Epithelial cell of proximal tubule (primary cell): ENCODE measurements at regions not wholly inside any gene's neighbourhood (a gene's known extent, or its start where the extent isn't known, plus 50 kb on each side); places are given as distances from the start of the nearest gene placed in this dataset.
A peak's percentile ranks its signal among the peaks of the same experiment; 100 is the strongest.

Experiments
- DNase-seq: peaks from one replicate; pipeline ENCODE4 v3.0.0-alpha.2; 2011; ENCODE audit warnings: low read depth
- H3K4me3 ChIP-seq: 2 replicates; pipeline ENCODE4 v1.5.1; 2011; ENCODE audit warnings: low read depth, mild to moderate bottlenecking, low read length
- TF ChIP-seq, protein P1 (sequence below): conservative IDR thresholded peaks from 2 replicates; pipeline ENCODE4 v1.5.1; 2012; ENCODE audit warnings: low read depth, mild to moderate bottlenecking, low read length

- no peak overlapping the region for H3K4me3 ChIP-seq
- DNase-seq: no peak
- TF ChIP-seq, protein P1, sequence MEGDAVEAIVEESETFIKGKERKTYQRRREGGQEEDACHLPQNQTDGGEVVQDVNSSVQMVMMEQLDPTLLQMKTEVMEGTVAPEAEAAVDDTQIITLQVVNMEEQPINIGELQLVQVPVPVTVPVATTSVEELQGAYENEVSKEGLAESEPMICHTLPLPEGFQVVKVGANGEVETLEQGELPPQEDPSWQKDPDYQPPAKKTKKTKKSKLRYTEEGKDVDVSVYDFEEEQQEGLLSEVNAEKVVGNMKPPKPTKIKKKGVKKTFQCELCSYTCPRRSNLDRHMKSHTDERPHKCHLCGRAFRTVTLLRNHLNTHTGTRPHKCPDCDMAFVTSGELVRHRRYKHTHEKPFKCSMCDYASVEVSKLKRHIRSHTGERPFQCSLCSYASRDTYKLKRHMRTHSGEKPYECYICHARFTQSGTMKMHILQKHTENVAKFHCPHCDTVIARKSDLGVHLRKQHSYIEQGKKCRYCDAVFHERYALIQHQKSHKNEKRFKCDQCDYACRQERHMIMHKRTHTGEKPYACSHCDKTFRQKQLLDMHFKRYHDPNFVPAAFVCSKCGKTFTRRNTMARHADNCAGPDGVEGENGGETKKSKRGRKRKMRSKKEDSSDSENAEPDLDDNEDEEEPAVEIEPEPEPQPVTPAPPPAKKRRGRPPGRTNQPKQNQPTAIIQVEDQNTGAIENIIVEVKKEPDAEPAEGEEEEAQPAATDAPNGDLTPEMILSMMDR: no peak
Measured at GRCh38 chr5:81843845-81844244, 92.9 kb upstream of the SSBP2 start.

GRCh38 chr5:81842795-81843398 is 92.0 kb upstream of the SSBP2 start:
- TF ChIP-seq, protein P1: no peak
- no peak overlapping the region for H3K4me3 ChIP-seq
- no peak for DNase-seq

- TF ChIP-seq, protein P1: no peak
- no peak overlapping the region for H3K4me3 ChIP-seq
- no peak for DNase-seq
Measured at GRCh38 chr5:81839034-81839433, 88.1 kb upstream of the SSBP2 start.

- TF ChIP-seq, protein P1: peak; percentile 75
- no peak for DNase-seq
- no peak overlapping the region for H3K4me3 ChIP-seq
Measured at GRCh38 chr5:81838307-81838906, 87.5 kb upstream of the SSBP2 start.

DNA sequence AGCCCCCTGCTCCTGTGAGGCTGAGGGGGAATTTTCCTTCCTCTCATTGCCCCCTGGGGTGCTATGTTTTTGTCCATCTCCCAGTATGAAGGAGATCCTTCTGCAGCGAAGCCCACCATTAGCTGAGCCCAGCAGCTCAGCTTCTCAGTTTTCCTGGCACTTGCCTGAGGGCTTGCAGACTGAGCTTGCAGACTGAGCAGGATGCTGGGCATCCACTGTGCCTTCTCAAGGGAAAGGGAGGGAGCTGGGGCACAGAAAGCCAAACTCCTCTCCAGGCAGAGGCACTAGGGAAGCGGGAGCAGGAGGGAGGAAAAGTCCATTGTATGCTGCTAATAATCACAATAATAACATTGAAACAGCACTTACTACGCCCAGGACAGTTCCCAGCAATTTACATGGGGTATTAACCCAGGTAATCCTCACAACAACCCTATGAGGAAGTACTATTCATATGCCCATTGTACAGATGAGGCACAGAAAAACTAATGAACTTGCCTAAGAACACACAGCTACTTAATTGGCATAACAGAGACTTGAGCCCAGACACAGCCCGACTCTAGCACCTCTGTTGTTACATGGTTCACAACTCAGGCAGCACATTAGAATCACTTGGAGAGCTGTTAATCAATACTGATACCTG is 86.9 kb upstream of the SSBP2 start:
- DNase-seq: no peak
- TF ChIP-seq, protein P1: no peak
- no peak overlapping the region for H3K4me3 ChIP-seq

DNA sequence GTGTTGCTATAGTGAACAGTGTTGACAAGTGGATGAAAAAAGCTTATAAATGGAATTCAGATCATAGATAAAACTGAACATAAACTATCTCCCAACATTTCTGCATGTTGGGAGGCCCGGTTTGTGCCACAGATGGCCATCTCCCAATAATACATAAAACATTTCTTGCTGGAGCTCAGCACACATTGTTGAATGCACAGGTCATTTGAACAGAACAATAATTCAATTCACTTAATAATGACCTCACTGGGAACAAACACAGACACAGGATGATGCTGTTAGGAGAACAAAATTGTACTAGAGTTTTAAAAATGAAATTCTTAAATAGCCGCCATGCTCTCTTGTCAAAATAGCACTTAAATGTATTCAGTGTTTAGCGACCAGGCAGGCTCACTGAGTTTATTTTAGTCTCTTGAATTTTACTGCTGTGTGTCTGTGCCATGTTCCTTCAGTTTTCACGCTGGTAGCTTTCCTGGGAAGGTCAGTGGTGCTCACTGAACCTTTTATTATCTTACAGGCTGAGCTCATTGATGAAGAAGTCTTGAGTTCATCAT is 85.0 kb upstream of the SSBP2 start:
- no peak overlapping the region for H3K4me3 ChIP-seq
- peak; percentile 40 for DNase-seq
- TF ChIP-seq, protein P1: no peak
